Upper lobe of left lung (tissue), 6 donors: ENCODE measurements at regions not wholly inside any gene's neighbourhood (a gene's known extent, or its start where the extent isn't known, plus 50 kb on each side); places are given as distances from the start of the nearest gene placed in this dataset.

Source experiments
- ATAC-seq, 2 donors: fragments of 200-7000 bp; cut with Tn5 transposase; one replicate each; pipeline ENCODE4 v1.9.1; 2022; ENCODE audit warnings: mild to moderate bottlenecking in 2 of 2, moderate library complexity in 2 of 2; ENCODE audit not compliant: low FRiP score in 2 of 2
- DNase-seq, 2 donors: peaks; one replicate each; pipeline ENCODE4 v3.0.0-alpha.2; 2019 to 2020
- H3K27ac ChIP-seq, 4 donors: fragments of 200-600 bp; sonication (generic); one replicate each; pipeline ENCODE4 v1.5.1; 2016 to 2019
- H3K27me3 ChIP-seq, 4 donors: fragments of 200-600 bp; sonication (generic); one replicate each; pipeline ENCODE4 v1.5.1; 2017 to 2019
- H3K36me3 ChIP-seq, 4 donors: fragments of 200-600 bp; sonication (generic); one replicate each; pipeline ENCODE4 v1.5.1; 2016 to 2019
- H3K4me1 ChIP-seq, 4 donors: fragments of 200-600 bp; sonication (generic); one replicate each; pipeline ENCODE4 v1.5.1; 2018 to 2019
- H3K4me3 ChIP-seq, 4 donors: fragments of 200-600 bp; sonication (generic); one replicate each; pipeline ENCODE4 v1.5.1; 2017 to 2019; ENCODE audit warnings: mild to moderate bottlenecking in 2 of 4, moderate library complexity in 1 of 4
- H3K9me3 ChIP-seq, 4 donors: fragments of 200-600 bp; sonication (generic); one replicate each; pipeline ENCODE4 v1.5.1; 2018 to 2019
- CTCF ChIP-seq, 6 experiments: fragments of 450-650 bp in 4 of 6; fragments of 200-600 bp in 2 of 6; sonication (generic) in 2 of 6; IDR thresholded peaks; one replicate each; pipeline ENCODE4 v1.5.1; 2016 to 2019; ENCODE audit warnings: antibody characterized with exemption in 6 of 6
- EP300 ChIP-seq, 4 donors: sonication (generic); formaldehyde crosslinking; IDR thresholded peaks; one replicate each; pipeline ENCODE4 v1.5.1; 2017; ENCODE audit warnings: antibody characterized with exemption in 4 of 4, control low read depth in 2 of 4
- POLR2A ChIP-seq, 4 donors: fragments of 450-650 bp; IDR thresholded peaks; one replicate each; pipeline ENCODE4 v1.5.1; 2016 to 2017; ENCODE audit warnings: antibody characterized with exemption in 4 of 4, mild to moderate bottlenecking in 2 of 4
- POLR2AphosphoS5 ChIP-seq, 2 donors: sonication (generic); formaldehyde crosslinking; IDR thresholded peaks; one replicate each; pipeline ENCODE4 v1.5.1; 2017; ENCODE audit warnings: antibody characterized with exemption in 2 of 2
- WGBS, 2 donors: methylation state at CpG; one replicate each; pipeline ENCODE4 v1.1.5; 2017 to 2018; 5-methylcytosine and 5-hydroxymethylcytosine counted together
- donor health status: DM: no; HTN: no; CAD: no; lungs with moderate emphysema.
- donor health status: DM: no; HTN: yes; CAD: no; lungs with severe emphysema.

DNA sequence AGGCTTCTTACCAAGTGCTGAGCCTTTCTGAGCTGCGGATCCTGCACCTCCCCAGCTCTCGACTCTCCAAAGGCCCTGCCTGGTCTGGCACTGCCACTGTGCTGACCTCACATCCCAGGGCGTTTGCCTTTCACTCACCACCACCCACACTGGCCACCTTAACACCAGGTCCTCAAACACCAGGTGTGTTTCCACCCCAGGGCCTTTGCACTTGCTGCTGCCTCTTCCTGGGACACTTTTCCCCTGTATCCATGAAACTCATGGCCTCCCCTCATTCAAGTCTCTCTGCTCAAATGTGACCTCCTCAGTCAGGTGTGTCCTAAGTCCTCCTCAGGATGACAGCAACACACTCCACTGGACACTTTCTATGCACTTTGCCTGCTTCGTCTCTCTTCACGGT, 51.4 kb upstream of the ANO1 start:
- ATAC-seq (no peak), DNase-seq (no peak)
- TF ChIP-seq CTCF (IDR thresholded peaks at IDR 0.05), result no peak
- TF ChIP-seq POLR2AphosphoS5 (IDR thresholded peaks at IDR 0.05), result no peak
- no peak for TF ChIP-seq EP300 (IDR thresholded peaks at IDR 0.05)
- TF ChIP-seq POLR2A (IDR thresholded peaks at IDR 0.05), result no peak
- Histone ChIP-seq H3K9me3 (no peaks in the 10 kb centered on the region), H3K36me3 (no peaks in the 10 kb centered on the region), H3K27me3 (no peaks in the 10 kb centered on the region), H3K27ac (no peak overlapping the region), H3K4me1 (no peaks in the 10 kb centered on the region), H3K4me3 (no peak overlapping the region)
- WGBS, 2 donors, result 82 to 87% methylated on average over 5 of the region's 5 CpGs

GRCh38 chr11:70027451-70027850, 50.7 kb upstream of the ANO1 start:
- Histone ChIP-seq H3K27ac (no peak overlapping the region), H3K4me3 (no peak overlapping the region), H3K9me3 (no peaks in the 10 kb centered on the region), H3K36me3 (no peaks in the 10 kb centered on the region), H3K4me1 (no peaks in the 10 kb centered on the region), H3K27me3 (no peaks in the 10 kb centered on the region)
- WGBS, 2 donors, result 83% methylated on average over 8 of the region's 8 CpGs
- DNase-seq (no peak), ATAC-seq (no peak)
- TF ChIP-seq POLR2A (IDR thresholded peaks at IDR 0.05) (no peak), CTCF (IDR thresholded peaks at IDR 0.05) (no peak), EP300 (IDR thresholded peaks at IDR 0.05) (no peak), POLR2AphosphoS5 (IDR thresholded peaks at IDR 0.05) (no peak)

DNA sequence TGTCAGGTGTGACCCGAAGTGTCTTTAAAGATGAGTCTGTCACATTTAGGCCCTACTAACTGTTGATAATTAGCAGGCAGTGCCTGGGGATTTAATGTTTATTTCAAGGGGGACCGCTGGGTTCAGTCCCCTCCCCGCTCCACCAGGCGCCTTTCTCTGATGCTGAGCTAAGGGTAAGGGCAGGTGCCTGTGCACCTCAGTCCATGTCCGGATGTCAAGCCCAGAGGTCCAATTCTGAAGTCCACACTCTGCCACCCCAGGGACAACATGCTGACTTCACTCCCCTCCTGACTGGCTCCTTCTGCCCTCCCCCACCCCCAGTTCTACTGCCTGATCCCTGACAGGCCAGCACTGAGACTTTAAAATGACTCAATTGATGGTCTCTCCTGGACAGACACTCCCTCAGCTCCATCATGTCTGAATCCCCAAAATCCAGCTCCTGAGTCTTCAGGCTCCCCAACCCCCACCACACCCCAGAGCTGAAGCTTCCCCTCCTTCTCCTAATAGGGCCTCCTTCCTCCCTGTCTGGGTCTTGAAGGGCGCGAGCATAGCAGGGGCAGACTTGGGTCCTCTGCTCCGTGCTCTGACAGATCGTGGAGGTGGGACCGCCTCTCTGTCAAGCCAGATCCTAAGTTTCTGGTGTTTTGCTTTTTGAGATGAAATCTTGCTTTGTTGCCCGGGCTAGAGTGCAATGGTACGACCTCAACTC, 49.8 kb upstream of the ANO1 start:
- Histone ChIP-seq H3K4me3 (no peak overlapping the region), H3K4me1 (no peaks in the 10 kb centered on the region), H3K27ac (no peak overlapping the region), H3K27me3 (no peaks in the 10 kb centered on the region), H3K9me3 (no peaks in the 10 kb centered on the region), H3K36me3 (no peaks in the 10 kb centered on the region)
- 84 to 90% methylated on average over 12 of the region's 12 CpGs for WGBS, 2 donors
- ATAC-seq (no peak), DNase-seq (no peak)
- TF ChIP-seq CTCF (IDR thresholded peaks at IDR 0.05), result no peak
- TF ChIP-seq POLR2AphosphoS5 (IDR thresholded peaks at IDR 0.05), result no peak
- TF ChIP-seq EP300 (IDR thresholded peaks at IDR 0.05), result no peak
- TF ChIP-seq POLR2A (IDR thresholded peaks at IDR 0.05), result no peak
